ENCODE measurements at regions not wholly inside any gene's neighbourhood (a gene's known extent, or its start where the extent isn't known, plus 50 kb on each side); places are given as distances from the start of the nearest gene placed in this dataset.

DNA sequence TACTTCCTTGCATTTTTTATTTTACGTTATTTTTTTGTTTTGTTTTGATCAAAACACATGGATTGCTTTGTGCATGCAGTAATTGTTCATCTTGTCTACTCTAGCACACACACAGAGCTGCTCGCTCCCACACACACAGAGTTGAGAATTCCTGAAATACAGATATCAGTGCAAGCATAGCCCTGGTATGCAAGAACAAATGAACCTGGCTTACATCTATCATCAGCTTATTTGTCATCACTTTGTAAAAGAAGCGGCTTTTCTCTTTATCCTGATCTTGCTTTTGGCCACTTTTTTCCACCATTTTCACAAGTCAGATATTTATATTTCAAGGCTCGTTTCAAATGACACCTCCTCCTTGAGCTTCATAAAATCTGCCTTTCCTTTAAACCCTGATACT is 1435.7 kb downstream of the MAT2B start:
- no peak for TF ChIP-seq CTCF (IDR thresholded peaks at IDR 0.05)

DNA sequence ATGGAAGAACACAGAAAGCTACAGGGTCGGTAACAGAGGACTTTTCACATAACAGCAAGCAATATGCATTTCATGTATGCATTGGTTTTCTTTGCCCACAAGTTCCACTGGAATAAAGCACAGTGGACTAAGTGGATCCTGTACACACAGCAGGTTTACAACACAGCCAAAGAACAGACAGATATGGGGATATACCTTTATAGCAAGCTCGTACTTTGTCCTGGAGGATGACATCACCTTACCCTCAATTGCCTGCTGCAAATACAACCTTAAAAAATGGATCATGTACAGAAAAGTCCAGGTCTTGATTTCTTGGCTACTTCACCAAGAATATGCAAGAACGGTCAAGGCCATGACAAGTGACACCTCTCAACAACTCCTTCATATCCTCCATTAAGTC is 1445.5 kb downstream of the MAT2B start:
- TF ChIP-seq CTCF (IDR thresholded peaks at IDR 0.05) = no peak

DNA sequence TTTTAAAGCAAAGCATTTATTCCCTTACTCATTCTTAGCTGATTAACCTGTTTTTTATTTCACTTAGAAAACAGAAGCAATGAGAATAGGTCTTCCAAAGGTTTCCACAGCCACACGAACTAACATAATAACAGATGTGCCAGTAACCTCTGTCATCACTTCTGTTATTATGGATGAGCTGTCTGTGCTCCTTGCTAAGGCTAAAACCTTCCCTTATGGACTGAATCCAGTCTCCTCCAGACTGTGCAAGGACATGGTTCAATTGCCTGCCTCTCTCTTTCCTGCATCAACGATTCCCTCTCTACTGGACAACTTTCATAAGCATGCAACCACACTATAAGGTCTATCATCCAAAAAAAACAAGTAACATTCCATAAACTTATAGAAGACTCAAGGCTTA is 1446.2 kb downstream of the MAT2B start:
- no peak for TF ChIP-seq CTCF (IDR thresholded peaks at IDR 0.05)

DNA sequence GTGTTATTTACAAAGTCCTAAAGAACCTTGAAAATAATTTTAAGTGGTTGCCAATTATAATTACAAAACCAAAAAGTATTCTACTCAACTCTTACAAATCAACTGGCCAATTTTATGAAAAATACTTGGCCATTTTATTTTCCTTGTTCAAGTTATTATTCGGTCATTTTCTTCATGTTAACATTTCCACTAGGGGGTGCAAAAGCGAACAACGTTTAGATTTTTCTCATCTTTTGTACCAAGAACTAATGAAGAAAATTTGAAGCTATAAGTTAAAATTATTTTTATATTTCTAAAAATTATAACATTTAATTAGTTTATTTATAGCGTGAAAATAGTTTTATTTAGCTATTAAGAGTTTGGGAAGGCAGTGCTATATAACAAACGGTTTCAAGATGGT is 1453.3 kb downstream of the MAT2B start:
- TF ChIP-seq CTCF (IDR thresholded peaks at IDR 0.05) = no peak

DNA sequence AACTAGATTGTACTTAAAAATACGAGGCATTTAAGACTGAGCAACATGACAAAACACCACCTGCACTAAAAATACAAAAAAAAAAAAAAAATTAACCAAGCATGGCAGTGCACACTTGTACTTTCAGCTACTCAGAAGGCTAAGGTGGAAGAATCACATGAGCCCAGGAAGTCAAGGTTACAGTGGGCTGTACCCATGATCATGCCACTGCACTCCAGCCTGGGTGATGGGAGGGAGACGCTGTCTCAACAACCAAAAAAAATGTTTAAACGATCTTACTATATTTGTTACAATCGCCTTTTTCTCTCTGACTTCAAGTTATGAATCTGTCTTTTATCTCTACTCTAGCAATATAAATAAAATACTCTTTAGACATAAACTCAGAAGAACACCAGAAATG is 1454.3 kb downstream of the MAT2B start:
- TF ChIP-seq CTCF (IDR thresholded peaks at IDR 0.05) = no peak

- no peak for TF ChIP-seq CTCF (IDR thresholded peaks at IDR 0.05)
These were observed 1457.0 kb downstream of the MAT2B start for GRCh38 chr5:164962329-164962961.

GRCh38 chr5:164966611-164967010 is 1461.2 kb downstream of the MAT2B start:
- no peak for TF ChIP-seq CTCF (IDR thresholded peaks at IDR 0.05)

- no peak for TF ChIP-seq CTCF (IDR thresholded peaks at IDR 0.05)
These were observed 1461.9 kb downstream of the MAT2B start for GRCh38 chr5:164967354-164967753.

Data from LNCAP (cell line).